NCI-H1105 (cell line): ENCODE measurements at regions not wholly inside any gene's neighbourhood (a gene's known extent, or its start where the extent isn't known, plus 50 kb on each side); places are given as distances from the start of the nearest gene placed in this dataset.
A peak's percentile ranks its signal among the peaks of the same experiment; 100 is the strongest.
"Not testable (repeated sequence)": the region's sequence is repeated elsewhere in the genome, so short reads cannot be mapped to it uniquely, and the experiment has no call there.

ENCODE experiments used
- DNase-seq: peaks from one replicate; lab custom pipeline; 2025; lab: John Stamatoyannopoulos, UW

DNA sequence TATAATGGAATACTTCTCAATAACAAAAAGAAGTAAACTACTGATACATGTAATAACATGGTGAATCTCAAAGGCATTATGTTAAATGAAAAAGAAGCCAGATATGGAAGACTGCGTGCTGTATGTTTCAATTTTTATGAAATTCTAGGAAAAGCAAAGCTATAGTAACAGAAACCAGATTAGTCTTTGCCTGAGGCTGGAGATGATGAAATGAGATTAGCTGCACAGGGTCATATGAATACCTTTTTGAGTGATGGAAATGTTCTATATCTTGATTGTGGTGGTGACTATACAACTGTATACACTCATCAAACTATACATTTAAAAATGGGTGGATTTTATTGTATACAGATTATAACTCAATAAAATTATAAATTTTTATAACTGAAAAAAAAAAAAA is 113.5 kb downstream of the TMEM30B start:
- DNase-seq = no peak

- no peak for DNase-seq
These were observed 120.3 kb downstream of the TMEM30B start for GRCh38 chr14:61160798-61161197.

- DNase-seq = no peak
These were observed 126.5 kb downstream of the TMEM30B start for GRCh38 chr14:61154641-61155040.

GRCh38 chr14:61153914-61154545 is 127.1 kb downstream of the TMEM30B start:
- DNase-seq = no peak

DNA sequence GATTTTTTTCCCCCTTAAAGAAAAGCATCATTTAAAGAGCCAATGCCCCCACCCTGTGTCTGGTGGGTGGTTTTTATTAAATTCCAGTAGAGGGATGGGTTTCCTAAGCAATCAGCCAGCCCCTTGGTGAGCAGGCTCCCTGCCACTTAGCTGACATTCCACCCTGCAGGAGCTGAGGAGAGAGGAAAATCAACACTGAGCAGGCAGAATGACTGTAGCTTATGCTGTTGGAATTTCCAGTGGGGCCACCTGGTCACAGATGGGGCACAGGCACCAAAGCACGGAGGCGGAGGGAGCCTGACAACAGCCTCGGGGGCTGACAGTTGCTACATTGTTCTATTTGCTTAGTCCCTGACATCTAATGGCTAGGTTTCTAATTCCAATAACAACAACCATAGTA is 127.7 kb downstream of the TMEM30B start:
- DNase-seq = no peak

DNA sequence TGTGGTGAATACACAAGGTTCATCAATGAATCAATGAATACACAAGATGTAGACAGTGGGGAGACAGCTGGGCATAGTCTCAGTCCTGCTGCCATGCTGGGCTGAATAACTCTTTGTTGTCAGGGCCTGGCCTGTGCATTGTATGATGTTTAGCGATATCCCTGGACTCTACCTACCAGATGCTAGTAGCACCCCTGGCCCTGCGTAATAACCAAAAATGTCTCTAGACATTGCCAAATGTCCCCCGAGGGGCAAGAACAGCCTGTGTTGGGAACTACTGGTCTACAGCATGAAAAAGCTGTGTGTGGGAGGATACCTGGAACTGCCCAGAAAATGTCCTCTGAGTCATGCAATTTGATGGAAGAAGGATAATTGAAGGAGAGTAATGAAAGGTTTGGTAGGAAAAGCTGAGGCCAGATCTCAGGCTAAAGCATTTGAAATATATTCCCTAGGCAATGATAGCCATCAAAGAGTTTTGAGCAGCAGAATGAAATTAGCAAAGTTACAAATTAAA is 128.2 kb downstream of the TMEM30B start:
- no peak for DNase-seq

DNA sequence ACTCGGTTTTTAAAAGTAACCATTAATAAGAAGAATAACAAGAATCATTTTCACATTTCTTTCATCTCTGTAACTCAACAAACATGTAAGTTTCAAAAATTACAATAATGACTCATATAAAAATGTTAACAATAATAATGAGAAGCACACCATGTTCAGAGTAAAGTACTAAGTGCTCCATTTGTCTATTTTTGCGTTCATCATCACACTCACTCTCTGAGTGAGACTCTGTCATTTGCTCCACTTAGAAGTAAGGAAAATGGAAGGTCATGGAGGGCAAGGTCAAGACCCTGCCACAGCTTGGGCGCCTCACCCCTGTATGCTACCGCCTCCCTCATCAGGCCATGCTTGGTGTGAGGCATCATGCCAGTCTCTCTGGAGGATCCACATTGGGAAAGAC is 129.9 kb downstream of the TMEM30B start:
- DNase-seq = no peak

DNA sequence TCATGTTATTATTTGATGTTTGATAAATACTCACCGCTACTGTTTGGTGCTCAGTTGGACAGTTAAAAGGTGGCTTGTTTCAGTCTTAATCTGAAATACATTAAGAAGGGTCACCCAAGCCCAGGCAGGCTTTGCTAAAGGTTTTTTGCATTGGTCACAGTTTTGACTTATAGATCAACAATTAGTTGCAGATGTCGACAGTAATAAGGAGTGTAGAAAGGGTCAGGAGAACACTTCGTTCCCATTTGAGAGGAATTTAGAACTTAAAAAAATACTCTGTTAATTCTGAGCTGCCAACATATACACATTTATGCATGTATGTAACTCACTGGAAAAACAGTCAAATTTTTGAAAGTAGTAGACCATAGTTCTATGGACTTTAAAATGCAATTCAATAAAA is 130.3 kb downstream of the TMEM30B start:
- DNase-seq = no peak

DNA sequence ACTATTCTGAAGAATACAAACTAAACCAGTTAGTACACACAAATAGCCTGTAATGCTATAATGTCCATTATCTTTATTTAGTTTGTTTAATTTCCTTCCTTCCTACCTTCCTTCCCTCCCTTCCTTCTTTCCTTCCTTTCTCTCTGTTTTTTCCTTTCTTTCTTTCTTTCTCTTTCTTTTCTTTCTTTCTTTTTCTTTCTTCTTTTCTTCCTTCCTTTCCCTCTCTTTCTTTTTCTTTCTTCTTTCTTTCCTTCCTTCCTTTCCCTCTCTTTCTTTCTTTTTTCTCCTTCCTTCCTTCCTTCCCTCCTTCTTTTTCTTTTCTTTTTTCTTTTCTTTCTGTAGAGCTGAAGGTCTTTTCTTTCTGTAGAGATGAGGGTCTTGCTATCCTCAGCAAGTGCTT is 131.2 kb downstream of the TMEM30B start:
- no peak for DNase-seq

DNA sequence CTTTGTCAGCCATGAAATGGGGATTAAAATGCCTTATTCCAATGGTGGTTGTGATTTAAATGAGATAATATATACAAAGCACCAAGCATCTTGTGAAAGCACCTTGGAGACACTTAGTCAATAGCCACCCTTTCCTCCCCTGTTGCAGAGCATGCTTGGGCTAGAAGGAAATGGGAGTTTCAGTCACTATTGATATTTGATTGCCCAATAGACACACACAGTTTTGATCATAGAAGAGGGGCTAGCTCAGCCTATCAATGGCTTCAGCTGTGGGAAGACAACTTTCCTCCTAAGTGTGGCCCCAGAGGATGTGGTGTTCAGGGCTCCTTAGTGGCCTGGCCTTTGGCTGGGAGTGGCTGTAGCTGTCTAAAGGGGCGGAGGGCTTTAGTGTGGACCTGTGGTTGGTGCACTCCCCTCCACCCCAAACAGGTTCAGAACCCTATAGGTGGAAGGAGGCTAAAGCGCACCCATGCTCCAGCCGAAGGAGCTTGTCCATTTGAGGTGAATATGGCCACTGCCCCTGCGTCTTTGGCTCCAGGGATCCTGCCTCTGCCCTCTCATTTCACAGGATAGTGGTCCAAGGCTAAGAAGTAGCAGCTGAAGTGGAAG is 132.3 kb downstream of the TMEM30B start:
- no peak for DNase-seq

GRCh38 chr14:61147831-61148549 is 133.1 kb downstream of the TMEM30B start:
- no peak for DNase-seq

GRCh38 chr14:61147381-61147821 is 133.7 kb downstream of the TMEM30B start:
- DNase-seq = peak; percentile 16

DNA sequence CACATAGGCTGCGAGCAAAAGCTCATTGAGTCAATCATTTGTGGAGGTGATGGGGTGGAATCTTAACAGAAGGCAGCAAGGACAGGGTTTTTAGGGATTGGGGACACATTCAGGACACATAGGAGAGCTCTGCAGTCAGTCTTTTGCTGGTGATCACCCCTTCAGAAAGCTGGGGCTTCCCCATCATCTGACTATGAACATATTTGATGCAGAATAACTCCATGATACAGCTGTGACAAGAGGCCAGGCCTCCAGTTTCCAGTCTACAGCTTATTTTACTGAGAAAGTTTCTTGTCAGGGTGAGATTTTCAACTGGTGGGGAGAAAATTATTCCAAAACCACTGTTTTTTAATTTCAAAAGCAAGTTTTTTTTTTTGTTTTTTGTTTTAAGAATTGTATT is 134.2 kb downstream of the TMEM30B start:
- DNase-seq = no peak

DNA sequence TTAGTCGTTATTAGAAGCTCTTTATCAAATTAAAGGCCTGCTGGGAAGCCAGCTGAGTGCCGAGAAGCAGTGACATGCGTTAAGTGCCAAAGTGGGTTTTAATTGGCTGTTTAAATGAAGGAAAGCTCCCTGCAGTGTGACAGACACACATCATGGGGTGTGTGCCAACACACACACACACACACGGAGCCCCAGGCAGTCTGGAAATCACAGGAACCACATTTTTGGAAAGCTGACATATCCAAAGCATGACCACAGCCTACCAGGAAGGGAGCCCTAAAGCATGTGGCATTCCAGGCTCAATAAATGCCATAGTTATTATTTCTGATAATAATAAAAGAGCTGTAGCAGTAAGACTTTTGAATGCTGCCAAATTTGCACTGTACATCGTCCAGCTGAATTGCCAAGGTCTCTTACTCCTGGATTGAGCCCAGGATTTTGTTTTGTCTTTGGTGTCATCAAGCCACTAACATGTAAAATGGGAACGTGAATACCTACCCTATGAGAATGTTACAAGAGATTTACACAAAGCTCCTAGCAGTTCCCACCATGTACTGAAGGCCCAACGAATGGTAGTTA is 135.1 kb downstream of the TMEM30B start:
- DNase-seq = no peak

DNA sequence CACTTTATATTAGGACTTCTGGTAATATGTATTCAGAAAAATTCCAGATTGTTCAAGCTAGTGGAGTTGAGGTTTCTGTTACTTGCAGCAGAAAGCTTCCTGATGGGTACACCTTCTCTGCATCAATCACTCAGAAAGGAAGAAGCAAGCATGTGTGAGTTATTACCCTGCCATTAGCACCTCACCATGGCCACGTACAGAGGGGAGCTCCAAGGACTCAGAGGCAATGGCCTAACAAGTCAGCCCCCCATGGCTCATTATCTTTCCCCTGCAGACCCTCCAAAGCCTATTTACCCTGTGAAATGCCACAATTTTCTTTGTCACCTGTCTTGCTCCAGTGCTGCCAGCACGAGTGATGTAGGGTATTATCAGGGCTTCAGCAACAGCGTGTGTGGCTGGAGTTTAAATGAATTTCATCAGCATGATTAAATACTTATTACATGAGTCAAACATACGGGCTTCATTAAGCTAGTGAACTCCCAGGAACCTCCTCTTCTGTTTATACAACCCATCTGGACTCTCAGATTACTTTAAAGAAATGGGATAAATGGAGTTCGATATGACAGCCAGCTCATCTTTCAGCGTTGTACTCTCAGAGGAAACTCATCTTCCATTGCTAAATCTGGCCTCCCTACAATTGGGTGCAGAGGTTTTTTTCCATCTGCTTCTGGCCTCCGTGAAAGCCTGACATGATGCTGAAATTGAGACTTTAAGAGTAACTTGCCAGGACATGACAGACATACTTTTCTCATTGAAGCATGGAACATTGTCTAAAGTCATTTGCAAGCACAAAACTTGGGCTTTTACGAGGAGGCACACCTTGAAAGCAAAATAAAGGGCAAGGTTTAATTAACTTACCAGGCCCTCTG is 135.9 kb downstream of the TMEM30B start:
- DNase-seq = peak; percentile 96

- not testable (repeated sequence) for DNase-seq
These were observed 136.8 kb downstream of the TMEM30B start for GRCh38 chr14:61144117-61145033.

DNA sequence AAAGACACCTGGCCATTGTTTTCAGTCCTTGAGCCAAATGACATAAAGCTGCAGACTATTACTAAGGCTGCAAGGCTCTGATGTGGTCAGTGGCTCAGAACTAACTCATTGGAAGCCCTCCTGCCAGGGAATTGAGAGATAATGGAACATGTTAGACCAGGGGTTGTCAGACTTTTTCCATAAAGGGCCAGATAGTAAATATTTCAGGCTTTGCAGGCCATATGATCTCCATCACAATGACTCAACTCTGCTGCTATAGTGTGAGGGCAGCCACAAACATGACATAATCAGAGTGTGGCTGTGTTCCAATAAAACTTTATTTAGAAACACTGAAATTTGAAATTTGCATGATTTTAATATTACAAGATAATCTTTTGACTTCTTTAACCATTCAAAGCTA is 140.3 kb downstream of the TMEM30B start:
- DNase-seq = no peak

DNA sequence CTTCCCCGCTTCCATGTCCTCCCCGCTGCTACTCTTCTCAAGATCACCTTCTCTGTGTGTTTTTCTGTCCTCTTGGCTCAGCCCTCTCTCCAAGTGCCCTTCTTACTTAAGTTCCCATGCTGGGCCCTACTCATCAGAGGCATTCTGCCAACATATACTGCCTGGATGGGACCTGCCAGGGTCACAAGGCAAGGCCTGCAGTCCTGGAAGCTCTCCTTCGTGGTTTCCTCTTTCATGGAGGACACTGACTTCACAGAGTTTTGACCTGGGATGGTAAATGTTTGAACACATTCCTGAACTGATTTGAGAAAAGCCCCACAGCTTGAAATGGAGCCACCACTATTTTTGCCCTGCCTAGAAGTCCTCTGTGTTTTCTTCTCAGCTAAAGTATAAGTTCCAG is 140.9 kb downstream of the TMEM30B start:
- DNase-seq = no peak

DNA sequence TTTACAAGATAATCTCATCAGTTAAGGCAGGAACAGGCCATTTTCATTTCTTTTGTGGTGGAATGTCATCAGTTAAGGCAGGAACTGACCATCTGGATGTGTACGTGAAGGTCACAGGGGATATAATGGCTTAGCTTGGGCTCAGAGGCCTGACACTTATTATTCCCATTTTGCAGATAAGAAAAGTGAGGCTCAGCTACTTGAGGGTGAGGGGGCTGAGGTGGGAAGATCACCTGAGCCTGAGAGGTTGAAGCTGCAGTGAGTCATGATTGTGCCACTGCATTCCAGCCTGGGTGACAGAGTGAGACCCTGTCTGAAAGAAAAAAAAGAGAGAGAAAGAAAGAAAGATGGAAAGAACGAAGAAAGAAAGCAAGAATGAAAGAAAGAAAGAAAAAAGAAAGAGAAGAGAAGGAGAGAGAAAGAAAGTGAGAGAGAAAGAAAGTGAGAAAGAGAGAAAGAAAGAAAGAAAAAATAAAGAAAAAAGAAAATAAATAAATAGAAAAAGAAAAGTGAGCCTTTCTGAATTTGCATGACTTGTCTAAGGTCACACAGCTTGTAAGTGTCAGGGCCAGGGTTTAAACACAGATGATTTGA is 142.0 kb downstream of the TMEM30B start:
- no peak for DNase-seq

DNA sequence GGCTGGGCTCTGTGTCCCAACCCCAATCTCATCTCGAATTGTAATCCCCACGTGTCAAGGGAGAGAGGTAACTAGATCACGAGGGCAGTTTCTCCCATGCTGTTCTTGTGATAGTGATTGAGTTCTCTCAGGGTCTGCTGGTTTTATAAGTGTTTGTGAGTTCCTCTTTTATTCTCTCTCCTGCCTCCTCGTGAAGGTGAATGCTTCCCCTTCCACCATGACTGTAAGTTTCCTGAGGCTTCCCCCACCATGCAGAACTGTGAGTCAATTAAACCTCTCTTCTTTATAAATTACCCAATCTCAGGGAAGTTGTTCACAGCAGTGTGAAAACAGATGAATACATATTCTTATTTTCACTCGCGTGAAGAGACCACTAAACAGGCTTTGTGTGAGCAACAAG is 148.2 kb downstream of the TMEM30B start:
- no peak for DNase-seq
